B cell (primary cell): ENCODE measurements at regions not wholly inside any gene's neighbourhood (a gene's known extent, or its start where the extent isn't known, plus 50 kb on each side); places are given as distances from the start of the nearest gene placed in this dataset.

Experiments
- ATAC-seq: fragments of 200-7000 bp; cut with Tn5 transposase; one replicate; pipeline ENCODE4 v1.10.0; 2021; ENCODE audit warnings: low read depth, mild to moderate bottlenecking, moderate number of reproducible peaks, moderate library complexity
- CTCF ChIA-PET: fragments of 350-600 bp; sonication (Branson Sonifier 250); formaldehyde crosslinking; loops from one replicate; lab custom pipeline; 2021; ENCODE audit warnings: antibody characterized with exemption, inconsistent platforms; lab: Charles Lee
- POLR2A ChIA-PET: fragments of 350-600 bp; sonication (Branson Sonifier 250); formaldehyde crosslinking; loops from one replicate; lab custom pipeline; 2021; ENCODE audit warnings: antibody characterized with exemption; lab: Charles Lee
- DNase-seq: peaks from one replicate; pipeline ENCODE4 v3.0.0; 2013
- H2AFZ ChIP-seq: 2 replicates; pipeline ENCODE4 v1.6.1; 2012; ENCODE audit warnings: mild to moderate bottlenecking, low read depth, low read length; ENCODE audit not compliant: insufficient read depth, poor library complexity, severe bottlenecking
- H3K27ac ChIP-seq, 2 donors: 1 replicate in 1 of 2; 2 replicates in 1 of 2; pipeline ENCODE4 v1.5.1; 2012 to 2013; ENCODE audit warnings: low read length in 2 of 2, mild to moderate bottlenecking in 2 of 2, moderate library complexity in 1 of 2
- H3K27me3 ChIP-seq, 4 experiments: fragments of 200-600 bp in 1 of 4; sonication (generic) in 1 of 4; replicated peaks in 1 of 4; 1 replicate in 2 of 4; 2 replicates in 2 of 4; pipeline versions ENCODE4 v1.6.1 to v1.7.0; 2013 to 2016; ENCODE audit warnings: low read length in 3 of 4, mild to moderate bottlenecking in 2 of 4, mixed read lengths in 1 of 4, moderate library complexity in 1 of 4; ENCODE audit not compliant: insufficient read depth in 4 of 4, control insufficient read depth in 3 of 4; ENCODE audit errors: control extremely low read depth in 1 of 4
- H3K36me3 ChIP-seq, 2 experiments: replicated peaks in 1 of 2; 1 replicate in 1 of 2; 2 replicates in 1 of 2; pipeline versions ENCODE4 v1.6.1 to v1.7.1; 2013; ENCODE audit warnings: low read length in 1 of 2; ENCODE audit not compliant: insufficient read depth in 2 of 2, control insufficient read depth in 1 of 2; ENCODE audit errors: control extremely low read depth in 1 of 2, extremely low read depth in 1 of 2
- H3K4me1 ChIP-seq, 2 donors: fragments of 200-600 bp in 1 of 2; sonication (generic) in 1 of 2; 1 replicate in 1 of 2; 2 replicates in 1 of 2; pipeline versions ENCODE4 v1.5.1 to v1.6.1; 2013 to 2017; ENCODE audit warnings: low read length in 2 of 2; ENCODE audit not compliant: control insufficient read depth in 2 of 2, insufficient read depth in 2 of 2
- H3K4me2 ChIP-seq: replicated peaks from 2 replicates; pipeline ENCODE3; 2012; ENCODE audit warnings: mild to moderate bottlenecking, low read depth, low read length; ENCODE audit not compliant: poor library complexity, severe bottlenecking
- H3K4me3 ChIP-seq, 5 experiments: fragments of 200-600 bp in 1 of 5; sonication (generic) in 1 of 5; 1 replicate in 3 of 5; 2 replicates in 2 of 5; pipeline versions ENCODE4 v1.5.1 to v1.7.0; 2011 to 2016; ENCODE audit warnings: low read length in 4 of 5, mild to moderate bottlenecking in 4 of 5, low read depth in 2 of 5, control low read depth in 1 of 5, moderate library complexity in 1 of 5; ENCODE audit not compliant: insufficient read depth in 1 of 5; ENCODE audit errors: control extremely low read depth in 1 of 5, extremely low read depth in 1 of 5
- H3K79me2 ChIP-seq: fragments of 200-600 bp; sonication (generic); one replicate; pipeline ENCODE4 v1.6.0; 2016; ENCODE audit warnings: low read length; ENCODE audit not compliant: control insufficient read depth, insufficient read depth
- H3K9ac ChIP-seq: fragments of 200-600 bp; sonication (generic); 2 replicates; pipeline ENCODE4 v1.6.1; 2017; ENCODE audit warnings: mild to moderate bottlenecking, low read length, moderate library complexity
- H3K9me3 ChIP-seq, 3 donors: one replicate each; pipeline versions ENCODE4 v1.6.1 to v1.7.1; 2013; ENCODE audit warnings: low read length in 2 of 3; ENCODE audit not compliant: control insufficient read depth in 2 of 3, insufficient read depth in 1 of 3; ENCODE audit errors: control extremely low read depth in 1 of 3
- H4K20me1 ChIP-seq: 2 replicates; pipeline ENCODE4 v1.6.0; 2012; ENCODE audit warnings: mild to moderate bottlenecking, low read length; ENCODE audit not compliant: insufficient read depth, control insufficient read depth, poor library complexity, severe bottlenecking
- H3K27ac Mint-ChIP-seq: one replicate; pipeline ENCODE4 v1.8.0; 2021; ENCODE audit warnings: mixed read lengths
- H3K27me3 Mint-ChIP-seq: one replicate; pipeline ENCODE4 v1.8.0; 2021; ENCODE audit warnings: mixed read lengths
- H3K4me1 Mint-ChIP-seq: one replicate; pipeline ENCODE4 v1.8.0; 2021; ENCODE audit warnings: mixed read lengths
- H3K4me3 Mint-ChIP-seq: one replicate; pipeline ENCODE4 v1.8.0; 2021; ENCODE audit warnings: mixed read lengths
- H3K9me3 Mint-ChIP-seq: one replicate; pipeline ENCODE4 v1.8.0; 2022; ENCODE audit warnings: mixed read lengths; ENCODE audit not compliant: insufficient read depth
- EZH2 ChIP-seq: IDR thresholded peaks from 2 replicates; pipeline ENCODE4 v1.6.1; 2012; ENCODE audit warnings: borderline replicate concordance, low read depth, mild to moderate bottlenecking, moderate library complexity, low read length; ENCODE audit not compliant: insufficient read depth, poor library complexity, severe bottlenecking
- WGBS: methylation state at CpG from one replicate; pipeline ENCODE4 v1.1.5; 2013; ENCODE audit warnings: missing lambda C conversion rate; ENCODE audit not compliant: insufficient coverage; 5-methylcytosine and 5-hydroxymethylcytosine counted together
- intact Hi-C: fragments of 100-400 bp; cut with micrococcal nuclease; formaldehyde crosslinking; loops from one replicate; pipeline ENCODE4 v1.10.0; 2022
- TF ChIP-seq, protein P1 (sequence below): fragments of 200-600 bp; IDR thresholded peaks from one replicate; pipeline ENCODE4 v1.8.0; 2022; ENCODE audit warnings: antibody characterized with exemption, mild to moderate bottlenecking

DNA sequence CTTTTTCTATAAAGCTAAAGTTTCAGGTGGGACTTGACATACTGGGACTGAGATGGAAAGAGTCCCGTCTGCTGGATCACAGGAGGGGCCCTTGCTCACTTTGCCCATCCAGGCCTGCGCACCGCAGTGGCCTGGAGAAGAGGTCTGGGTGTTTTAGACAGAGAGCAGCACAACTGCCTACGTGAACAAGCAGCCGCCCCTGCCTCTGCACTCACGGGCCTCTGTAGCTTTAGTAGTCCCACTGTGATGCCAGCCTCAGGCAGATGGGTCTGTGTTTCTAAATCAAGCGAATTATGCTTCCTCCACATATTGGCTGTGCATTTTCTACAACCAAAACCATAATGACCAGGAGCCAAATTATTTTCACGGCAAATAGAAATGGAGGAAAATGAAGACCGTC, 184.8 kb upstream of the FOXQ1 start:
- CTCF ChIA-PET: no interaction called here
- Mint-ChIP-seq H3K27me3 (peaks cover 6% of the 10 kb centered on the region), H3K9me3 (peaks cover 2% of the 10 kb centered on the region), H3K27ac (no peak overlapping the region), H3K4me1 (no peaks in the 10 kb centered on the region), H3K4me3 (no peak overlapping the region)
- Histone ChIP-seq H3K9ac (no peak overlapping the region), H2AFZ (no peak overlapping the region), H3K79me2 (no peaks in the 10 kb centered on the region), H3K4me3 (no peak overlapping the region), H3K36me3 (no peaks in the 10 kb centered on the region), H3K4me2 (no peak overlapping the region), H4K20me1 (no peaks in the 10 kb centered on the region), H3K27ac (no peak overlapping the region), H3K4me1 (no peaks in the 10 kb centered on the region), H3K9me3 (no peaks in the 10 kb centered on the region), H3K27me3 (no peaks in the 10 kb centered on the region)
- WGBS: 86% methylated on average over 6 of the region's 9 CpGs
- POLR2A ChIA-PET: no interaction called here
- DNase-seq: no peak
- ATAC-seq: no peak
- TF ChIP-seq EZH2: no peak
- TF ChIP-seq, protein P1, sequence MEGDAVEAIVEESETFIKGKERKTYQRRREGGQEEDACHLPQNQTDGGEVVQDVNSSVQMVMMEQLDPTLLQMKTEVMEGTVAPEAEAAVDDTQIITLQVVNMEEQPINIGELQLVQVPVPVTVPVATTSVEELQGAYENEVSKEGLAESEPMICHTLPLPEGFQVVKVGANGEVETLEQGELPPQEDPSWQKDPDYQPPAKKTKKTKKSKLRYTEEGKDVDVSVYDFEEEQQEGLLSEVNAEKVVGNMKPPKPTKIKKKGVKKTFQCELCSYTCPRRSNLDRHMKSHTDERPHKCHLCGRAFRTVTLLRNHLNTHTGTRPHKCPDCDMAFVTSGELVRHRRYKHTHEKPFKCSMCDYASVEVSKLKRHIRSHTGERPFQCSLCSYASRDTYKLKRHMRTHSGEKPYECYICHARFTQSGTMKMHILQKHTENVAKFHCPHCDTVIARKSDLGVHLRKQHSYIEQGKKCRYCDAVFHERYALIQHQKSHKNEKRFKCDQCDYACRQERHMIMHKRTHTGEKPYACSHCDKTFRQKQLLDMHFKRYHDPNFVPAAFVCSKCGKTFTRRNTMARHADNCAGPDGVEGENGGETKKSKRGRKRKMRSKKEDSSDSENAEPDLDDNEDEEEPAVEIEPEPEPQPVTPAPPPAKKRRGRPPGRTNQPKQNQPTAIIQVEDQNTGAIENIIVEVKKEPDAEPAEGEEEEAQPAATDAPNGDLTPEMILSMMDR: no peak
- intact Hi-C loops: no loop called here

- no peak overlapping the region for H3K27ac ChIP-seq
- no peaks in the 10 kb centered on the region for H3K79me2 ChIP-seq
- intact Hi-C loops: no loop called here
- H3K4me3 ChIP-seq: no peak overlapping the region
- no peaks in the 10 kb centered on the region for H3K4me1 Mint-ChIP-seq
- no peak overlapping the region for H3K4me3 Mint-ChIP-seq
- peaks cover 2% of the 10 kb centered on the region for H3K9me3 Mint-ChIP-seq
- ATAC-seq: no peak
- ChIA-PET POLR2A (no interaction called here), CTCF (no interaction called here)
- WGBS: 94% methylated on average over 6 of the region's 7 CpGs
- H3K27me3 Mint-ChIP-seq: peaks cover 6% of the 10 kb centered on the region
- no peak for TF ChIP-seq EZH2
- TF ChIP-seq, protein P1: no peak
- no peak overlapping the region for H3K27ac Mint-ChIP-seq
- H4K20me1 ChIP-seq: no peaks in the 10 kb centered on the region
- H3K36me3 ChIP-seq: no peaks in the 10 kb centered on the region
- no peak for DNase-seq
- H3K4me2 ChIP-seq: no peak overlapping the region
- H2AFZ ChIP-seq: no peak overlapping the region
- peaks cover 0 to 4% (median 0%) of the 10 kb centered on the region in 4 experiments for H3K27me3 ChIP-seq
- no peaks in the 10 kb centered on the region for H3K4me1 ChIP-seq
- no peaks in the 10 kb centered on the region for H3K9me3 ChIP-seq
- no peak overlapping the region for H3K9ac ChIP-seq
Observed at GRCh38 chr6:1126036-1126435, 185.9 kb upstream of the FOXQ1 start.
